Muscle of back (tissue), 3 donors: ENCODE measurements at regions not wholly inside any gene's neighbourhood (a gene's known extent, or its start where the extent isn't known, plus 50 kb on each side); places are given as distances from the start of the nearest gene placed in this dataset.

Experiments
- DNase-seq, 3 donors: peaks; one replicate each; pipeline versions ENCODE4 v3.0.0 to v3.0.0-alpha.2; 2013

- DNase-seq = no peak
Observed at GRCh38 chr6:3643921-3644738, 107.4 kb downstream of the PXDC1 start.

- no peak for DNase-seq
Observed at GRCh38 chr6:3640868-3641267, 110.6 kb downstream of the PXDC1 start.

GRCh38 chr6:3638662-3639061 lies 112.9 kb downstream of the PXDC1 start:
- no peak for DNase-seq

GRCh38 chr6:3636060-3636459 lies 115.5 kb downstream of the PXDC1 start:
- DNase-seq = no peak

GRCh38 chr6:3635482-3635881 lies 116.0 kb downstream of the PXDC1 start:
- DNase-seq = no peak

GRCh38 chr6:3634280-3634816 lies 117.2 kb downstream of the PXDC1 start:
- DNase-seq = no peak

- DNase-seq = no peak
Observed at GRCh38 chr6:3633711-3634110, 117.8 kb downstream of the PXDC1 start.

GRCh38 chr6:3631877-3632276 lies 119.6 kb downstream of the PXDC1 start:
- no peak for DNase-seq

- no peak for DNase-seq
Observed at GRCh38 chr6:3631186-3631585, 120.3 kb downstream of the PXDC1 start.

- DNase-seq = no peak
Observed at GRCh38 chr6:3630258-3630835, 121.2 kb downstream of the PXDC1 start.

- DNase-seq = no peak
Observed at GRCh38 chr6:3627956-3628835, 123.3 kb downstream of the PXDC1 start.

GRCh38 chr6:3627501-3627900 lies 124.0 kb downstream of the PXDC1 start:
- DNase-seq = no peak

- DNase-seq = no peak
Observed at GRCh38 chr6:3625980-3626563, 125.4 kb downstream of the PXDC1 start.

GRCh38 chr6:3625149-3625979 lies 126.1 kb downstream of the PXDC1 start:
- DNase-seq = no peak

- no peak for DNase-seq
Observed at GRCh38 chr6:3624250-3625136, 127.0 kb downstream of the PXDC1 start.

- DNase-seq = no peak
Observed at GRCh38 chr6:3623451-3624249, 127.9 kb downstream of the PXDC1 start.

- no peak for DNase-seq
Observed at GRCh38 chr6:3621411-3621810, 130.1 kb downstream of the PXDC1 start.

- no peak for DNase-seq
Observed at GRCh38 chr6:3620937-3621336, 130.6 kb downstream of the PXDC1 start.

- no peak for DNase-seq
Observed at GRCh38 chr6:3620389-3620788, 131.1 kb downstream of the PXDC1 start.
